Fibroblast of upper back skin (primary cell): ENCODE measurements at regions not wholly inside any gene's neighbourhood (a gene's known extent, or its start where the extent isn't known, plus 50 kb on each side); places are given as distances from the start of the nearest gene placed in this dataset.
A peak's percentile ranks its signal among the peaks of the same experiment; 100 is the strongest.
"Not testable (repeated sequence)": the region's sequence is repeated elsewhere in the genome, so short reads cannot be mapped to it uniquely, and the experiment has no call there.

Source experiments
- DNase-seq: peaks from one replicate; pipeline ENCODE4 v3.0.0-alpha.2; 2013

- DNase-seq, result not testable (repeated sequence)
These were observed 103.2 kb upstream of the ZNF746 start for GRCh38 chr7:149600669-149601330.

- DNase-seq, result no peak
These were observed 102.1 kb upstream of the ZNF746 start for GRCh38 chr7:149599636-149600206.

GRCh38 chr7:149598721-149599308 is 101.2 kb upstream of the ZNF746 start:
- peak; percentile 32 for DNase-seq

GRCh38 chr7:149597789-149598188 is 100.2 kb upstream of the ZNF746 start:
- DNase-seq, result not testable (repeated sequence)

- DNase-seq, result no peak
These were observed 97.9 kb upstream of the ZNF746 start for GRCh38 chr7:149595541-149595940.

GRCh38 chr7:149595078-149595477 is 97.5 kb upstream of the ZNF746 start:
- no peak for DNase-seq

- no peak for DNase-seq
These were observed 91.3 kb upstream of the ZNF746 start for GRCh38 chr7:149588930-149589329.

- peak; percentile 34 for DNase-seq
These were observed 89.3 kb upstream of the ZNF746 start for GRCh38 chr7:149586646-149587645.

GRCh38 chr7:149584530-149584929 is 86.9 kb upstream of the ZNF746 start:
- no peak for DNase-seq

GRCh38 chr7:149584009-149584408 is 86.4 kb upstream of the ZNF746 start:
- no peak for DNase-seq

GRCh38 chr7:149580328-149580727 is 82.7 kb upstream of the ZNF746 start:
- no peak for DNase-seq

GRCh38 chr7:149579365-149579764 is 81.8 kb upstream of the ZNF746 start:
- not testable (repeated sequence) for DNase-seq

GRCh38 chr7:149574428-149574827 is 76.8 kb upstream of the ZNF746 start:
- not testable (repeated sequence) for DNase-seq

- no peak for DNase-seq
These were observed 75.9 kb upstream of the ZNF746 start for GRCh38 chr7:149573519-149573918.

GRCh38 chr7:149572920-149573319 is 75.3 kb upstream of the ZNF746 start:
- DNase-seq, result not testable (repeated sequence)

GRCh38 chr7:149570784-149571183 is 73.2 kb upstream of the ZNF746 start:
- DNase-seq, result no peak

- no peak for DNase-seq
These were observed 72.3 kb upstream of the ZNF746 start for GRCh38 chr7:149569726-149570422.

- peak; percentile 67 for DNase-seq
These were observed 71.6 kb upstream of the ZNF746 start for GRCh38 chr7:149569025-149569725.

- no peak for DNase-seq
These were observed 70.6 kb upstream of the ZNF746 start for GRCh38 chr7:149568218-149568617.

GRCh38 chr7:149566103-149566502 is 68.5 kb upstream of the ZNF746 start:
- no peak for DNase-seq

- no peak for DNase-seq
These were observed 67.4 kb upstream of the ZNF746 start for GRCh38 chr7:149565096-149565382.
